HepG2 (cell line): ENCODE measurements at regions not wholly inside any gene's neighbourhood (a gene's known extent, or its start where the extent isn't known, plus 50 kb on each side); places are given as distances from the start of the nearest gene placed in this dataset.

ENCODE experiments used
- ARID2 ChIP-seq: sonication (generic); formaldehyde crosslinking; IDR thresholded peaks from 2 replicates; pipeline ENCODE4 v1.8.1; 2022; ENCODE audit warnings: mild to moderate bottlenecking, missing genetic modification reagents, borderline replicate concordance
- CENPX ChIP-seq: sonication (generic); formaldehyde crosslinking; IDR thresholded peaks from 2 replicates; pipeline ENCODE4 v1.9.0; 2021; ENCODE audit warnings: mild to moderate bottlenecking, missing genetic modification reagents, moderate library complexity
- EZH2 ChIP-seq: conservative IDR thresholded peaks from 2 replicates; pipeline ENCODE4 v1.6.1; 2012; ENCODE audit warnings: mild to moderate bottlenecking, low read depth, low read length, moderate library complexity
- JUNB ChIP-seq: sonication (generic); formaldehyde crosslinking; IDR thresholded peaks from 2 replicates; pipeline ENCODE4 v1.8.0; 2022; ENCODE audit warnings: missing genetic modification reagents, mild to moderate bottlenecking, borderline replicate concordance
- MAFK ChIP-seq, 2 experiments: IDR thresholded peaks in 1 of 2; conservative IDR thresholded peaks in 1 of 2; 2 replicates each; pipeline ENCODE4 v1.6.1; 2011; ENCODE audit warnings: improper control_type of control experiment in 2 of 2, low read length in 2 of 2
- MYPOP ChIP-seq: sonication (generic); formaldehyde crosslinking; IDR thresholded peaks from 2 replicates; pipeline ENCODE4 v1.8.1; 2023; ENCODE audit warnings: mild to moderate bottlenecking, moderate library complexity, missing genetic modification reagents
- PPARG ChIP-seq: conservative IDR thresholded peaks from 2 replicates; pipeline ENCODE4 v1.6.1; 2016; ENCODE audit warnings: missing biosample characterization, missing genetic modification reagents
- SATB2 ChIP-seq: sonication (generic); formaldehyde crosslinking; IDR thresholded peaks from 2 replicates; pipeline ENCODE4 v1.5.0; 2020; ENCODE audit warnings: missing genetic modification reagents
- SRY ChIP-seq: sonication (generic); formaldehyde crosslinking; IDR thresholded peaks from 2 replicates; pipeline ENCODE4 v1.8.0; 2022; ENCODE audit warnings: mild to moderate bottlenecking, missing genetic modification reagents
- TEAD2 ChIP-seq: sonication (generic); formaldehyde crosslinking; IDR thresholded peaks from 2 replicates; pipeline ENCODE4 v1.9.0; 2021; ENCODE audit warnings: missing genetic modification reagents
- ZKSCAN8 ChIP-seq: IDR thresholded peaks from 2 replicates; pipeline ENCODE4 v1.6.1; 2016; ENCODE audit warnings: borderline replicate concordance, missing genetic modification reagents, missing compliant biosample characterization
- ZMAT3 ChIP-seq: sonication (generic); formaldehyde crosslinking; conservative IDR thresholded peaks from 2 replicates; pipeline ENCODE4 v1.7.0; 2021; ENCODE audit warnings: missing genetic modification reagents
- ZNF260 ChIP-seq: sonication (generic); formaldehyde crosslinking; IDR thresholded peaks from 2 replicates; pipeline ENCODE4 v1.4.0; 2020; ENCODE audit warnings: missing genetic modification reagents, low read depth, mild to moderate bottlenecking, borderline replicate concordance
- ZNF564 ChIP-seq: sonication (generic); formaldehyde crosslinking; IDR thresholded peaks from 2 replicates; pipeline ENCODE4 v1.8.1; 2023; ENCODE audit warnings: mild to moderate bottlenecking, missing genetic modification reagents
- ZNF816 ChIP-seq: sonication (generic); formaldehyde crosslinking; IDR thresholded peaks from 2 replicates; pipeline ENCODE4 v1.8.0; 2022; ENCODE audit warnings: missing genetic modification reagents, mild to moderate bottlenecking, borderline replicate concordance
- ZSCAN31 ChIP-seq: sonication (generic); formaldehyde crosslinking; IDR thresholded peaks from 2 replicates; pipeline ENCODE4 v1.5.0; 2020; ENCODE audit warnings: low read depth, mild to moderate bottlenecking, missing genetic modification reagents
- TF ChIP-seq, protein P1 (sequence below): sonication (generic); formaldehyde crosslinking; IDR thresholded peaks from 2 replicates; pipeline ENCODE4 v1.5.1; 2020; ENCODE audit warnings: mild to moderate bottlenecking, missing genetic modification reagents, borderline replicate concordance
- TF ChIP-seq, protein P2 (sequence below): sonication (generic); formaldehyde crosslinking; IDR thresholded peaks from 2 replicates; pipeline ENCODE4 v1.4.0; 2020; ENCODE audit warnings: missing genetic modification reagents
- TF ChIP-seq, protein P3 (sequence below): sonication (generic); formaldehyde crosslinking; IDR thresholded peaks from 2 replicates; pipeline ENCODE4 v1.9.0; 2021; ENCODE audit warnings: missing genetic modification reagents, mild to moderate bottlenecking, borderline replicate concordance
- TF ChIP-seq, protein P4 (sequence below): sonication (generic); formaldehyde crosslinking; IDR thresholded peaks from 2 replicates; pipeline ENCODE4 v1.8.0; 2022; ENCODE audit warnings: low read depth, missing genetic modification reagents

DNA sequence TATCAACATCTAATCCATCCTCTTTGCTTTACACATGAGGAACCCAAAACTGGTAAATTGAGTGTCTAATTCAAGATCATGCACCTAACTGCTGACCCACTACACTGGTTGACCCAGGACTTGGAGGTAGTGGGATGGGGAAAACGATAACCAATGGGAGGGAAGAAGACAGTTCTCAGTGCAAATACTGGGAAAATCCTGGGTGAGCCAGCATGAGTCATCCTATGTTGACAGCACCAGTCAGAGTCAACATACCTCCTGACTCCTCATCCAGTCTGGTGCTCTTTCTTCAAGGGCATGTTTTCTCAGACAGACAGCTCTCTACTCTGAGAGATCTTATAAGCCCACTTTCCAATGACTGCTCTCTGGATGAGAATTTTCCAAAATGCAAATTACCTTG, 232.8 kb upstream of the PTGER4 start (continued):
- TF ChIP-seq, protein P1, sequence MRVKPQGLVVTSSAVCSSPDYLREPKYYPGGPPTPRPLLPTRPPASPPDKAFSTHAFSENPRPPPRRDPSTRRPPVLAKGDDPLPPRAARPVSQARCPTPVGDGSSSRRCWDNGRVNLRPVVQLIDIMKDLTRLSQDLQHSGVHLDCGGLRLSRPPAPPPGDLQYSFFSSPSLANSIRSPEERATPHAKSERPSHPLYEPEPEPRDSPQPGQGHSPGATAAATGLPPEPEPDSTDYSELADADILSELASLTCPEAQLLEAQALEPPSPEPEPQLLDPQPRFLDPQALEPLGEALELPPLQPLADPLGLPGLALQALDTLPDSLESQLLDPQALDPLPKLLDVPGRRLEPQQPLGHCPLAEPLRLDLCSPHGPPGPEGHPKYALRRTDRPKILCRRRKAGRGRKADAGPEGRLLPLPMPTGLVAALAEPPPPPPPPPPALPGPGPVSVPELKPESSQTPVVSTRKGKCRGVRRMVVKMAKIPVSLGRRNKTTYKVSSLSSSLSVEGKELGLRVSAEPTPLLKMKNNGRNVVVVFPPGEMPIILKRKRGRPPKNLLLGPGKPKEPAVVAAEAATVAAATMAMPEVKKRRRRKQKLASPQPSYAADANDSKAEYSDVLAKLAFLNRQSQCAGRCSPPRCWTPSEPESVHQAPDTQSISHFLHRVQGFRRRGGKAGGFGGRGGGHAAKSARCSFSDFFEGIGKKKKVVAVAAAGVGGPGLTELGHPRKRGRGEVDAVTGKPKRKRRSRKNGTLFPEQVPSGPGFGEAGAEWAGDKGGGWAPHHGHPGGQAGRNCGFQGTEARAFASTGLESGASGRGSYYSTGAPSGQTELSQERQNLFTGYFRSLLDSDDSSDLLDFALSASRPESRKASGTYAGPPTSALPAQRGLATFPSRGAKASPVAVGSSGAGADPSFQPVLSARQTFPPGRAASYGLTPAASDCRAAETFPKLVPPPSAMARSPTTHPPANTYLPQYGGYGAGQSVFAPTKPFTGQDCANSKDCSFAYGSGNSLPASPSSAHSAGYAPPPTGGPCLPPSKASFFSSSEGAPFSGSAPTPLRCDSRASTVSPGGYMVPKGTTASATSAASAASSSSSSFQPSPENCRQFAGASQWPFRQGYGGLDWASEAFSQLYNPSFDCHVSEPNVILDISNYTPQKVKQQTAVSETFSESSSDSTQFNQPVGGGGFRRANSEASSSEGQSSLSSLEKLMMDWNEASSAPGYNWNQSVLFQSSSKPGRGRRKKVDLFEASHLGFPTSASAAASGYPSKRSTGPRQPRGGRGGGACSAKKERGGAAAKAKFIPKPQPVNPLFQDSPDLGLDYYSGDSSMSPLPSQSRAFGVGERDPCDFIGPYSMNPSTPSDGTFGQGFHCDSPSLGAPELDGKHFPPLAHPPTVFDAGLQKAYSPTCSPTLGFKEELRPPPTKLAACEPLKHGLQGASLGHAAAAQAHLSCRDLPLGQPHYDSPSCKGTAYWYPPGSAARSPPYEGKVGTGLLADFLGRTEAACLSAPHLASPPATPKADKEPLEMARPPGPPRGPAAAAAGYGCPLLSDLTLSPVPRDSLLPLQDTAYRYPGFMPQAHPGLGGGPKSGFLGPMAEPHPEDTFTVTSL, result peak; percentile 72; the same call in 1 of the 2 replicates
- TF ChIP-seq SATB2 (CRISPR knock-in tag) (no peak), EZH2 (no peak), ZKSCAN8 (CRISPR knock-in tag) (no peak), JUNB (CRISPR knock-in tag) (peak; percentile 93), MYPOP (CRISPR knock-in tag) (no peak), MAFK (conservative IDR thresholded peaks at IDR 0.05 in 1 of 2, IDR thresholded peaks at IDR 0.05 in 1 of 2; ENCODE audit: low read length in 2 of 2) (no peak), ZNF564 (CRISPR knock-in tag) (no peak), CENPX (CRISPR knock-in tag) (no peak), ARID2 (CRISPR knock-in tag) (no peak), ZNF260 (CRISPR knock-in tag) (no peak), SRY (no peak), ZNF816 (CRISPR knock-in tag) (no peak), ZMAT3 (no peak), TEAD2 (CRISPR knock-in tag) (no peak), PPARG (CRISPR knock-in tag) (no peak), ZSCAN31 (CRISPR knock-in tag) (no peak)
- TF ChIP-seq, protein P2, sequence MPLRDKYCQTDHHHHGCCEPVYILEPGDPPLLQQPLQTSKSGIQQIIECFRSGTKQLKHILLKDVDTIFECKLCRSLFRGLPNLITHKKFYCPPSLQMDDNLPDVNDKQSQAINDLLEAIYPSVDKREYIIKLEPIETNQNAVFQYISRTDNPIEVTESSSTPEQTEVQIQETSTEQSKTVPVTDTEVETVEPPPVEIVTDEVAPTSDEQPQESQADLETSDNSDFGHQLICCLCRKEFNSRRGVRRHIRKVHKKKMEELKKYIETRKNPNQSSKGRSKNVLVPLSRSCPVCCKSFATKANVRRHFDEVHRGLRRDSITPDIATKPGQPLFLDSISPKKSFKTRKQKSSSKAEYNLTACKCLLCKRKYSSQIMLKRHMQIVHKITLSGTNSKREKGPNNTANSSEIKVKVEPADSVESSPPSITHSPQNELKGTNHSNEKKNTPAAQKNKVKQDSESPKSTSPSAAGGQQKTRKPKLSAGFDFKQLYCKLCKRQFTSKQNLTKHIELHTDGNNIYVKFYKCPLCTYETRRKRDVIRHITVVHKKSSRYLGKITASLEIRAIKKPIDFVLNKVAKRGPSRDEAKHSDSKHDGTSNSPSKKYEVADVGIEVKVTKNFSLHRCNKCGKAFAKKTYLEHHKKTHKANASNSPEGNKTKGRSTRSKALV (CRISPR knock-in tag), result no peak
- TF ChIP-seq, protein P3, sequence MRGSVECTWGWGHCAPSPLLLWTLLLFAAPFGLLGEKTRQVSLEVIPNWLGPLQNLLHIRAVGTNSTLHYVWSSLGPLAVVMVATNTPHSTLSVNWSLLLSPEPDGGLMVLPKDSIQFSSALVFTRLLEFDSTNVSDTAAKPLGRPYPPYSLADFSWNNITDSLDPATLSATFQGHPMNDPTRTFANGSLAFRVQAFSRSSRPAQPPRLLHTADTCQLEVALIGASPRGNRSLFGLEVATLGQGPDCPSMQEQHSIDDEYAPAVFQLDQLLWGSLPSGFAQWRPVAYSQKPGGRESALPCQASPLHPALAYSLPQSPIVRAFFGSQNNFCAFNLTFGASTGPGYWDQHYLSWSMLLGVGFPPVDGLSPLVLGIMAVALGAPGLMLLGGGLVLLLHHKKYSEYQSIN (CRISPR knock-in tag), result no peak
- TF ChIP-seq, protein P4, sequence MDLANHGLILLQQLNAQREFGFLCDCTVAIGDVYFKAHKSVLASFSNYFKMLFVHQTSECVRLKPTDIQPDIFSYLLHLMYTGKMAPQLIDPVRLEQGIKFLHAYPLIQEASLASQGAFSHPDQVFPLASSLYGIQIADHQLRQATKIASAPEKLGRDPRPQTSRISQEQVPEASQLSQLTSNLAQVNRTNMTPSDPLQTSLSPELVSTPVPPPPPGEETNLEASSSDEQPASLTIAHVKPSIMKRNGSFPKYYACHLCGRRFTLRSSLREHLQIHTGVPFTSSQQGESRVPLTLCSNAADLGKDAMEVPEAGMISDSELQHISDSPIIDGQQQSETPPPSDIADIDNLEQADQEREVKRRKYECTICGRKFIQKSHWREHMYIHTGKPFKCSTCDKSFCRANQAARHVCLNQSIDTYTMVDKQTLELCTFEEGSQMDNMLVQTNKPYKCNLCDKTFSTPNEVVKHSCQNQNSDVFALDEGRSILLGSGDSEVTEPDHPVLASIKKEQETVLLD (CRISPR knock-in tag), result no peak
